ENCODE measurements at regions not wholly inside any gene's neighbourhood (a gene's known extent, or its start where the extent isn't known, plus 50 kb on each side); places are given as distances from the start of the nearest gene placed in this dataset.

DNA sequence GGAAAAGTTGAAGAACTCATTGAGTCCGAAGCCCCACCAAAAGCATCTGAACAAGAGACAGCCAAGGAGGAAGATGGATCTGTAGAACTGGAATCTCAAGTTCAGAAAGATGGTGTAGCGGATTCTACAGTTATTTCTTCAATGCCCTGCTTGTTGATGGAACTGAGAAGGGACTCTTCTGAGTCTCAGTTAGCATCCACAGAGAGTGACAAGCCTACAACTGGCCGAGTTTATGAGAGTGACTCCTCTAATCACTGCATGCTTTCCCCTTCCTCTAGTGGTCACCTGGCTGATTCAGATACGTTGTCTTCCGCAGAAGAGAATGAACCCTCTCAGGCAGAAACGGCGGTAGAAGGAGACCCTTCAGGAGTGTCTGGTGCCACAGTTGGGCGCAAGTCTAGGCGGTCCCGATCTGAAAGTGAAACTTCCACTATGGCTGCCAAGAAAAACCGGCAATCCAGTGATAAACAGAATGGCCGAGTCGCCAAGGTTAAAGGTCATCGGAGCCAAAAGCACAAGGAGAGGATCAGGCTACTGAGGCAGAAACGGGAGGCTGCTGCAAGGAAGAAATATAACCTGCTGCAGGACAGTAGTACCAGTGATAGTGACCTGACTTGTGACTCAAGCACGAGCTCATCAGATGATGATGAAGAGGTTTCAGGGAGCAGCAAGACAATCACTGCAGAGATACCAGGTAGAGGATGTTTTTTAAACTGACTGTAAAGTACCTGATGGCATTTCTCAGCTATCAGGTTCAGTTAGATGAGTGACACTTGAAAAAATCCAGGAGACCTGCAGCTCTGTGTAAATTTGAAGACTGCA lies 111.9 kb downstream of the HAUS1 start:
- Mint-ChIP-seq H3K9me3 (ENCODE audit: unreplicated experiment) (no peaks in the 10 kb centered on the region), H3K4me1 (ENCODE audit: unreplicated experiment) (peaks cover 13% of the 10 kb centered on the region), H3K4me3 (ENCODE audit: unreplicated experiment) (no peak overlapping the region), H3K27ac (ENCODE audit: unreplicated experiment) (no peak overlapping the region), H3K36me3 (ENCODE audit: unreplicated experiment) (peaks cover 22% of the 10 kb centered on the region), H3K27me3 (ENCODE audit: unreplicated experiment) (no peaks in the 10 kb centered on the region)
- TF ChIP-seq, protein P1, sequence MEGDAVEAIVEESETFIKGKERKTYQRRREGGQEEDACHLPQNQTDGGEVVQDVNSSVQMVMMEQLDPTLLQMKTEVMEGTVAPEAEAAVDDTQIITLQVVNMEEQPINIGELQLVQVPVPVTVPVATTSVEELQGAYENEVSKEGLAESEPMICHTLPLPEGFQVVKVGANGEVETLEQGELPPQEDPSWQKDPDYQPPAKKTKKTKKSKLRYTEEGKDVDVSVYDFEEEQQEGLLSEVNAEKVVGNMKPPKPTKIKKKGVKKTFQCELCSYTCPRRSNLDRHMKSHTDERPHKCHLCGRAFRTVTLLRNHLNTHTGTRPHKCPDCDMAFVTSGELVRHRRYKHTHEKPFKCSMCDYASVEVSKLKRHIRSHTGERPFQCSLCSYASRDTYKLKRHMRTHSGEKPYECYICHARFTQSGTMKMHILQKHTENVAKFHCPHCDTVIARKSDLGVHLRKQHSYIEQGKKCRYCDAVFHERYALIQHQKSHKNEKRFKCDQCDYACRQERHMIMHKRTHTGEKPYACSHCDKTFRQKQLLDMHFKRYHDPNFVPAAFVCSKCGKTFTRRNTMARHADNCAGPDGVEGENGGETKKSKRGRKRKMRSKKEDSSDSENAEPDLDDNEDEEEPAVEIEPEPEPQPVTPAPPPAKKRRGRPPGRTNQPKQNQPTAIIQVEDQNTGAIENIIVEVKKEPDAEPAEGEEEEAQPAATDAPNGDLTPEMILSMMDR (IDR thresholded peaks at IDR 0.05) = no peak
- DNase-seq (ENCODE audit: extremely low spot score, unreplicated experiment) = no peak

DNA sequence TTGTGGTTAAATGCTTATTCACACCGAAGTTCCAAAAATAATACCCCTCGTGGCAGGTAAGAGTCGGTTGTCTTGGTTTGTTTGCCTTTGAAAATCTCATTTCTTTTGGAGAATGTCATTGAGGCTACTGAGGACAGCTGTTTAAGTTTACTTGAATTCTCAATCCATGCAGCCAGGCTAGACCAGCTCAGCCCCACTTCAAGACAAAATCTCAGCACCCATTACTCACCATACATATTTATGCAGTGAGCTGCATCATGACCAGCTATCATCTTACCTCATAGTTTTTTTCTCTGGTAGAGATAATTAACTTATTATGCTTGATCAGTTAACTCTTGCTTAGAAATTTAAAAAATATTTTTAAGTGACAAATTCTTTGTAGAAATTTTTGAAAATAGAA lies 115.9 kb downstream of the HAUS1 start:
- H3K4me3 Mint-ChIP-seq (ENCODE audit: unreplicated experiment) = no peak overlapping the region
- H3K36me3 Mint-ChIP-seq (ENCODE audit: unreplicated experiment) = peaks cover 22% of the 10 kb centered on the region
- no peak for DNase-seq (ENCODE audit: extremely low spot score, unreplicated experiment)
- no peaks in the 10 kb centered on the region for H3K27me3 Mint-ChIP-seq (ENCODE audit: unreplicated experiment)
- peaks cover 4% of the 10 kb centered on the region for H3K4me1 Mint-ChIP-seq (ENCODE audit: unreplicated experiment)
- no peaks in the 10 kb centered on the region for H3K9me3 Mint-ChIP-seq (ENCODE audit: unreplicated experiment)
- TF ChIP-seq, protein P1 (IDR thresholded peaks at IDR 0.05) = no peak
- H3K27ac Mint-ChIP-seq (ENCODE audit: unreplicated experiment) = no peak overlapping the region

DNA sequence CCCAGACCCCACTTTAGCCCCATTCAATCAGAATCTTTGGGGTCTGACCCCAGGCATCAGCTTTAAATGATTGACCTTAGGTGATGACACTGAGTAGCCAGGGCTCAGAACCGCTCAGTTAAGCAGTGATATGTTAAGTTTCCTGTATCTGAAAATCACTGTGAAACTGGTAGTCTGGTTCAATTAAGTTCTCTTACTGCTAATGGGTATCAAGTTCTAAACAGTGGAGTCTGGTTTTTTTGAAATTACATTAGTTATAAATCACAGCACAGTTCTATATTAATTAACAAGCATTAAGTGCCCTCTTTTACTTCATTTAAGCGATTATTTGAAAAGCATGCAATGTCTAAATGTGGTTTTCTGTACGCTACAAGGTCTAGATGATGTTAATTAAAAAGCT lies 117.9 kb downstream of the HAUS1 start:
- H3K4me1 Mint-ChIP-seq (ENCODE audit: unreplicated experiment) = peaks cover 8% of the 10 kb centered on the region

DNA sequence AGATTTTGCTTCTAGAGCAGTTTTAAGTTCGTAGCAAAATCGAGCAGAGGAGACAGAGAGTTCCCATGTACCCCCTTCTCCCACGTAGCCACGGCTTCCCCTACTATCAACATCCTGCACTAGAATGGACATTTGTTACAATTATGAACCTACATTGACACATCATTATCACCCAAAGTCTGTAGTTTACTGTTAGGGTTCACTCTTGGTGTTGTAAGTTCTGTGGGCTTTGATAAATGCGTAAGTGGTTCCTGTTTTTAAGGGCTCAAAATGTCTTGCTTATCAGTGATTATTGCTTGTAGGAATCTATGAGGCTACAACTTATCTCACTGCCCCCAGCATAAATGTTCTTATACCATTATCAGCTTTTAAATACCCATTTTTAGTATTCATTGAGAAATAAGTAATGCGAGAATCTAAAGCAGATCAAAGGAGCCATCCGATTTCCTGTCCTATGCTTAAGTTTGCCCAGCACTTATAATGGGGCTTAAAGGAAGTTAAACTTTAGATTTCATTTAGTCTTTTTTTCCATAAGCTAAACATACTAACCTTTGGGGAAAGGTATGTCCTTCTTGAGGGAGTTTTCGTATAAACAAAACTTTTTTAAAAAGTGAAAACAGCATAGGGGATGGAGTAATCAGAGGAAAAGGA lies 118.7 kb downstream of the HAUS1 start:
- Mint-ChIP-seq H3K36me3 (ENCODE audit: unreplicated experiment) (peaks cover 6% of the 10 kb centered on the region), H3K4me1 (ENCODE audit: unreplicated experiment) (peaks cover 8% of the 10 kb centered on the region), H3K4me3 (ENCODE audit: unreplicated experiment) (no peak overlapping the region), H3K27ac (ENCODE audit: unreplicated experiment) (no peak overlapping the region), H3K27me3 (ENCODE audit: unreplicated experiment) (no peaks in the 10 kb centered on the region), H3K9me3 (ENCODE audit: unreplicated experiment) (no peaks in the 10 kb centered on the region)
- TF ChIP-seq, protein P1 (IDR thresholded peaks at IDR 0.05) = no peak
- DNase-seq (ENCODE audit: extremely low spot score, unreplicated experiment) = no peak

More for the DNA sequence above, 117.9 kb downstream of the HAUS1 start:
- Mint-ChIP-seq H3K4me3 (ENCODE audit: unreplicated experiment) (no peak overlapping the region), H3K9me3 (ENCODE audit: unreplicated experiment) (no peaks in the 10 kb centered on the region), H3K27ac (ENCODE audit: unreplicated experiment) (no peak overlapping the region), H3K27me3 (ENCODE audit: unreplicated experiment) (no peaks in the 10 kb centered on the region), H3K36me3 (ENCODE audit: unreplicated experiment) (peaks cover 9% of the 10 kb centered on the region)
- no peak for DNase-seq (ENCODE audit: extremely low spot score, unreplicated experiment)
- TF ChIP-seq, protein P1 (IDR thresholded peaks at IDR 0.05) = no peak

DNA sequence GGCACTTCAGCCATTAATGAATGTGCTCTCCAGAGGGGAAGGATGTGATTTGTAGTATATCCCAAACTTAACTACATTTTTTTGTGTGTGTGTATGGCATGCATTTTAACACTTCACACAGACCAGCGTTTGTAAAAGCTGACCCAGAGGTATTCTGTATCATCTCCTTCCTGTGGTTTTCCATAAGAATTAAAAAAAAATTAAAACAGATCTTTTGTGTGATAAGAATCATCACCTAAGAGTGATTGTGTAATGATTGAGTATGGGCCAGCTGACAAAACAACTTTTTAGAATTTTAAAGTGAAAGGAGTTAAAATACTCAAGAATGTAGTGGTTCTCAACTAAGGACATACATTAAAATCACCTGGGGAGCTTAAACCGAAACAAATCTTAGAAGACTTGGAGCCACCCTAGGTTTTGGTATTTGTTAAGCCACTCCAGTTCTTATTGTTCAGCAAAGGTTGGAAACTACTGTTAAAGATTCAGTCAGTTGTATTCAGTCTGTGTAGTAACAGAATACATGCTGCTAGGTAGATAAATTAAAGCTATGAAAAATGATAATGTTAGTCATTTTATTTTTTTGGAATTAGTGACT lies 120.1 kb downstream of the HAUS1 start:
- no peak overlapping the region for H3K4me3 Mint-ChIP-seq (ENCODE audit: unreplicated experiment)
- H3K4me1 Mint-ChIP-seq (ENCODE audit: unreplicated experiment) = peaks cover 8% of the 10 kb centered on the region
- H3K9me3 Mint-ChIP-seq (ENCODE audit: unreplicated experiment) = no peaks in the 10 kb centered on the region
- no peaks in the 10 kb centered on the region for H3K36me3 Mint-ChIP-seq (ENCODE audit: unreplicated experiment)
- H3K27me3 Mint-ChIP-seq (ENCODE audit: unreplicated experiment) = no peaks in the 10 kb centered on the region
- TF ChIP-seq, protein P1 (IDR thresholded peaks at IDR 0.05) = no peak
- H3K27ac Mint-ChIP-seq (ENCODE audit: unreplicated experiment) = no peak overlapping the region
- no peak for DNase-seq (ENCODE audit: extremely low spot score, unreplicated experiment)

All from osteocyte (in vitro differentiated cells).